IgD-negative memory B cell (primary cell): ENCODE measurements at regions not wholly inside any gene's neighbourhood (a gene's known extent, or its start where the extent isn't known, plus 50 kb on each side); places are given as distances from the start of the nearest gene placed in this dataset.

Source experiments
- H3K27ac Mint-ChIP-seq, 3 donors: one replicate each; pipeline ENCODE4 v1.8.0; 2020 to 2022; ENCODE audit warnings: mild to moderate bottlenecking in 3 of 3, mixed read lengths in 3 of 3, moderate library complexity in 1 of 3
- H3K27me3 Mint-ChIP-seq: one replicate; pipeline ENCODE4 v1.8.0; 2021; ENCODE audit warnings: mixed read lengths
- H3K36me3 Mint-ChIP-seq: one replicate; pipeline ENCODE4 v1.8.0; 2020; ENCODE audit warnings: mild to moderate bottlenecking, mixed read lengths
- H3K4me1 Mint-ChIP-seq, 3 donors: one replicate each; pipeline ENCODE4 v1.8.0; 2020 to 2022; ENCODE audit warnings: mixed read lengths in 3 of 3, mild to moderate bottlenecking in 1 of 3
- H3K4me3 Mint-ChIP-seq, 4 donors: one replicate each; pipeline ENCODE4 v1.8.0; 2020 to 2022; ENCODE audit warnings: mild to moderate bottlenecking in 4 of 4, mixed read lengths in 4 of 4, moderate library complexity in 3 of 4
- H3K9me3 Mint-ChIP-seq, 3 donors: one replicate each; pipeline ENCODE4 v1.8.0; 2020 to 2021; ENCODE audit warnings: mixed read lengths in 3 of 3, mild to moderate bottlenecking in 1 of 3

GRCh38 chr5:123811831-123812230, 299.9 kb downstream of the CSNK1G3 start:
- Mint-ChIP-seq H3K36me3 (no peaks in the 10 kb centered on the region), H3K9me3 (peaks cover 0 to 2% (median 0%) of the 10 kb centered on the region in 3 donors), H3K27ac (no peak overlapping the region), H3K27me3 (peaks cover 12% of the 10 kb centered on the region), H3K4me3 (no peak overlapping the region), H3K4me1 (peaks cover 0 to 12% (median 9%) of the 10 kb centered on the region in 3 donors)

DNA sequence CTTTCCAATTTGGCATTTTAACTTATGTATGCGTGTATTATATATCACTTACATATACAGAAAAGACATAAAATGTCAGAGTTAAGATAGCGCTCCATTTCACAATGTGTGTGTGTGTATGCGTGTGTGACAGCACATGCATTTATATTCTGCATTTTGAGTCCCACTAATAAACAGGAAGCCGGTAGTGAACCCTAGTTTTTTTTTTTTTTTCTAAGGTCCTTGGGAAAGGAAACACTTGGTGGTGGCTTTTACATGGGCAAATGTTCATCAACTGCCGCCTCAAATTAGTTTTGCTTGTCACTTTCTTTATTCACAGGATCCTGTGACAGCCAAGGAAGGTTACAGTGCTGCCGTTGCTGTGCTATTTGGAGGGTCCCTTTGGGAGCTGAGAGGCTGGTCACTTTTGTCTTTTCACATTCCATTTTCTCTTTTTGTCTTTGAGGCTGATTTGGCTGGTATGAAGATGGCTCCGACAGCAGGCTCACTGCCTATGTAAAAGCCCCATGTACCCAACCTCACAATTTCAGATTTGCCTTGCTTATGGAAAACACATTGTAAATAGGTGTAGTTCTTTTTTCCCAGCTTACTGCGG, 298.9 kb downstream of the CSNK1G3 start:
- peaks cover 9% of the 10 kb centered on the region for H3K27me3 Mint-ChIP-seq
- no peak overlapping the region for H3K4me3 Mint-ChIP-seq
- H3K9me3 Mint-ChIP-seq: no peaks in the 10 kb centered on the region
- H3K4me1 Mint-ChIP-seq: peaks cover 0 to 12% (median 9%) of the 10 kb centered on the region in 3 donors
- no peaks in the 10 kb centered on the region for H3K36me3 Mint-ChIP-seq
- no peak overlapping the region for H3K27ac Mint-ChIP-seq

DNA sequence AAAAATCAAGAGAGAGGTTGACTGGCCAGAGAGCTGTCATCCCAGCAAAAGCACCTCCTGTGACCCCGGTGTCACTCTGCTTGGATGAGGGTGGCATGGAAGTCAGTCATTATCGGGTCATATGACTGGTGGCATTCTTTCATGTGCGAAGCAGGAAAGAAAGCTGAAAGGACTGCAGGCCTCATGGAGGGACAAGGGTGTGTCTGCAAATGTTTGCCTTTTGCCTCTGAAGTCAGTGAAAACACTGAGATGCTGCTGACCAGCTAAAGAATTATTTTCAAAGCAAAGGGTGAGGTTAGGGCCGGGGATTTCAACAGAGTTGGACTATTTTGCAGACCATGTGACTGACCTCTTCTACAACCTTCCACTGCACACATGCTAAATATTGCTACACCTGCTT, 298.3 kb downstream of the CSNK1G3 start:
- Mint-ChIP-seq H3K36me3 (no peaks in the 10 kb centered on the region), H3K4me1 (peaks cover 0 to 12% (median 9%) of the 10 kb centered on the region in 3 donors), H3K27me3 (peaks cover 7% of the 10 kb centered on the region), H3K9me3 (no peaks in the 10 kb centered on the region), H3K27ac (no peak overlapping the region), H3K4me3 (no peak overlapping the region)

GRCh38 chr5:123809594-123810221, 297.7 kb downstream of the CSNK1G3 start:
- Mint-ChIP-seq H3K4me3 (no peak overlapping the region), H3K4me1 (peaks cover 0 to 8% (median 6%) of the 10 kb centered on the region in 3 donors), H3K27ac (no peak overlapping the region), H3K36me3 (no peaks in the 10 kb centered on the region), H3K9me3 (no peaks in the 10 kb centered on the region), H3K27me3 (peaks cover 7% of the 10 kb centered on the region)

GRCh38 chr5:123808461-123809380, 296.7 kb downstream of the CSNK1G3 start:
- H3K27me3 Mint-ChIP-seq: peaks cover 2% of the 10 kb centered on the region
- no peak overlapping the region for H3K4me3 Mint-ChIP-seq
- H3K27ac Mint-ChIP-seq: no peak overlapping the region
- H3K36me3 Mint-ChIP-seq: no peaks in the 10 kb centered on the region
- H3K4me1 Mint-ChIP-seq: peaks cover 0 to 2% (median 0%) of the 10 kb centered on the region in 3 donors
- H3K9me3 Mint-ChIP-seq: no peaks in the 10 kb centered on the region

DNA sequence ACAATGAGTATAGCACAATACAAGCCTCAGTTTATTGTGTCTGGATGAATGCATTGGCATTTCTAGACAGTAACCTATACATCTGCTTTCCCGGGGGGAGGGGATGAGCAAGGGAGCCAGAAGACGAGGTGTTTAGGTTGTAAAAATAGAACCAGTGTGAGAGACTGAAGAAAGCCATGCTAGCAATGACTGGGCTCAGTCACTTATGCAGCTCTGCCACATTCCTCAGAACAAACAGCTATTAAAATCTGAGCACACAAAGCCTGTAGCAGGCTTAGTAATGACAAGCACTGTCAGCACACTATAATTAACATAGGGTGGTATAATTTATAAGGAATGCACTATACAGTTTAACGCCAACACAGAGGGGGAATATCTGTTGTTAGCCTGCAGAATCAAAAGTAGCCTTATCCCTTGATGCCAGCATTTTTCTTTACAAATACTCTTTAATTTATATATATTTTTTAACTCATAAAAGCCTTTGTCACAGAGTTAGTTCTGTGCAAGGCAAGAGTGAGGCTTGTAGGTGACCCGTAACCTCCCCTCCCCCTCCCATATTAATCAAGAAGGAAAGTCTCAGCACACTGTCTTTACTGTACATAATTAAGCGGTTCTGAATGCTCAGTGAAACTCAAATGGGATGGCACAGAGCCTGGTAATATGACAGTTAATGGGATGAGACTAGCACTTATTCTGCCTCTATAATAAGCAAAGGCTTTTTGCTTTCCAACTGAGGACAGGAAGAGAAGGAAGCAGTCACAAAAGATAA, 295.4 kb downstream of the CSNK1G3 start:
- Mint-ChIP-seq H3K4me3 (no peak overlapping the region), H3K36me3 (no peaks in the 10 kb centered on the region), H3K27ac (no peak overlapping the region), H3K4me1 (no peaks in the 10 kb centered on the region), H3K27me3 (no peaks in the 10 kb centered on the region), H3K9me3 (no peaks in the 10 kb centered on the region)

- H3K4me1 Mint-ChIP-seq: no peaks in the 10 kb centered on the region
Observed at GRCh38 chr5:123806644-123807043, 294.7 kb downstream of the CSNK1G3 start.

DNA sequence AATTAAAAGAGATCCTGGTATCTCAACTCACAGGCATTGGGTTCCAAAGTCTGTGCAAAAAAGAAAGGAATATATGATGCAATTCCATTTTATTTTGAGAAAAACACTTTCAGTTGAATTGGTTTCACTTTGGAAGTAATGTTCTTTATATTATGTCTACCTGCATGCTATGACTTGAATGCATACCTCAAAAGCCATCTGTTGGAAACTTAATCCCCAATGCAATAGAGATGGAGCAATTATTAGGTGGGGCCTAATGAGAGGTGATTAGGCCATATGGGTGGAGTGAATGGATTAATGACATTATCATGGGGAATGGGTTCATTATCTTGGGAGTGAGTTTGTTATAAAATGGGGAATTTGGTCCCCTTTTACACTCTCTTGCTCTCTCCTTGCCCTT, 293.3 kb downstream of the CSNK1G3 start:
- Mint-ChIP-seq H3K4me1 (no peaks in the 10 kb centered on the region), H3K27ac (no peak overlapping the region), H3K9me3 (no peaks in the 10 kb centered on the region), H3K4me3 (no peak overlapping the region), H3K36me3 (no peaks in the 10 kb centered on the region), H3K27me3 (no peaks in the 10 kb centered on the region)

More at GRCh38 chr5:123806644-123807043, 294.7 kb downstream of the CSNK1G3 start:
- H3K27ac Mint-ChIP-seq: no peak overlapping the region
- no peaks in the 10 kb centered on the region for H3K36me3 Mint-ChIP-seq
- no peaks in the 10 kb centered on the region for H3K27me3 Mint-ChIP-seq
- H3K9me3 Mint-ChIP-seq: no peaks in the 10 kb centered on the region
- no peak overlapping the region for H3K4me3 Mint-ChIP-seq

DNA sequence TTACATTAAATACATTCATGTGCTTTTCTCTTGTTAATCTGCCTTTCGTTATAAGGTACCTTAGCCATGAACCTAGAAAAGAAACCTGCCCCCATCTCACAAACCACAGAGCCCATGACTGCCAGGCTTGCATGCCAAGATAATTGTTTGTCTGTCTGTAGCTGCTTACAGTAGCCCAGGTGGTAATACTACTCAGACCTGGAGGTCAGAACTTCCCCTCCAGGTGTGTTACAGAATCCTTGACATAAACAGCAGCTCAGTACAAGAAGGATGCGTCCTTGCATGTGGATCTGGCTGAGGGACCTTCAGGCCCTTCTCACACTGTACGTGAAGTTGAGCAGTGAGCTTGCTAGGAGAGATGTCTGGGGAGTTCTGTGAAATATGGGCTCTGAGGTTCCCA, 291.4 kb downstream of the CSNK1G3 start:
- no peak overlapping the region for H3K4me3 Mint-ChIP-seq
- H3K27me3 Mint-ChIP-seq: no peaks in the 10 kb centered on the region
- H3K36me3 Mint-ChIP-seq: no peaks in the 10 kb centered on the region
- H3K4me1 Mint-ChIP-seq: no peaks in the 10 kb centered on the region
- H3K9me3 Mint-ChIP-seq: no peaks in the 10 kb centered on the region
- no peak overlapping the region for H3K27ac Mint-ChIP-seq

DNA sequence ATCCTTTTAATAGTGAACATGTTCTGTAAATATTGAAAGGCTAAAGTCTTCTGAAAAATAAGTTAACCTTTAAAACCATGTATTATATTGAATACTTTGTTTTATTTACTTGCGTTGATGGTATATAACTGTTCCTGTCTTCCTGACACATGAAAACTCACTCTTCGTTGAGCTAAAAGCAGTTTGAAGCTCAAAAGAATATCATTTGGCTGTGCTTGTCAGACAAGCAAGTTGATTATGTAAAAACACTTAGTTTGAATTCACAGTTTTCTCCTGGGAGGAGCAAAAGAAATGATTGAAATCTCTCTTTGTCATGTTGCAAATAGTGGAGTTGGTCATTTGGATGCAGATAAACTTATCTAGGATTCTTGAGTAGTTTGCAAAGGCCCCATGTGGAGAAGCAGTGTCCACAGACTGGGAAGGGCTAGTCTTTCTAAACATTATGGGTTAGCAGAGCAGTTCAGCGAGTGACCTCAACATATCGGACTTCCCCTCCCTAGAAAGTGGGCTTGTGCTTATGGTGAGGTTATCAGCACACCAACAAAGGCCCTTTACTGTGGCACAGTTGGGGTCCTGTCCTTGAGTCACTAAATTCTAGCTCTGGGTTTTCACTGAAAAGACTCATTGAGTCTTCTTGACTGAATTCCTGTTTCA, 290.4 kb downstream of the CSNK1G3 start:
- Mint-ChIP-seq H3K4me3 (no peak overlapping the region), H3K27ac (no peak overlapping the region), H3K4me1 (no peaks in the 10 kb centered on the region), H3K27me3 (no peaks in the 10 kb centered on the region), H3K36me3 (no peaks in the 10 kb centered on the region), H3K9me3 (no peaks in the 10 kb centered on the region)

GRCh38 chr5:123800640-123801039, 288.7 kb downstream of the CSNK1G3 start:
- peaks cover 3% of the 10 kb centered on the region for H3K27me3 Mint-ChIP-seq
- no peaks in the 10 kb centered on the region for H3K9me3 Mint-ChIP-seq
- no peak overlapping the region for H3K27ac Mint-ChIP-seq
- no peak overlapping the region for H3K4me3 Mint-ChIP-seq
- no peaks in the 10 kb centered on the region for H3K4me1 Mint-ChIP-seq
- peaks cover 2% of the 10 kb centered on the region for H3K36me3 Mint-ChIP-seq

DNA sequence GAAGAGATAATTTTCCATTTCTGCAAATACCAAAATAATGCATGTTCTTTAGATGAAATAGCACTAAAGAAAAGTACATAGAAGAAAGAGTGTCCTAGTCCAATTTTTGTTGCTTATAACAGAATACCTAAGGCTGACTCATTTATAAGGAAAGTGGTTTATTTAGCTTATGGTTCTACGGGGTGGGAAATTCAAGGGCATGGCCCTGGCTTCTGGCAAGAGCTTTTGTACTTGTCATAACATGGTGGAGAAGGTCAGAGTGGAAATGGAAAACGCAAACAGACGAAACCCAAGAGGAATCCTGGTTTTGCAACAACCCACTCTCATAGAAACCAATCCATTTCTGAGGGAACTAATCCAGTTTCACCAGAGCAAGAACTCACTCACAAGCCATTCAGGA, 283.7 kb downstream of the CSNK1G3 start:
- no peak overlapping the region for H3K27ac Mint-ChIP-seq
- peaks cover 2% of the 10 kb centered on the region for H3K36me3 Mint-ChIP-seq
- H3K4me3 Mint-ChIP-seq: no peak overlapping the region
- no peaks in the 10 kb centered on the region for H3K4me1 Mint-ChIP-seq
- H3K27me3 Mint-ChIP-seq: peaks cover 5% of the 10 kb centered on the region
- no peaks in the 10 kb centered on the region for H3K9me3 Mint-ChIP-seq

GRCh38 chr5:123790226-123790625, 278.2 kb downstream of the CSNK1G3 start:
- H3K36me3 Mint-ChIP-seq: no peaks in the 10 kb centered on the region
- H3K4me1 Mint-ChIP-seq: no peaks in the 10 kb centered on the region
- H3K27ac Mint-ChIP-seq: no peak overlapping the region
- H3K4me3 Mint-ChIP-seq: no peak overlapping the region
- H3K9me3 Mint-ChIP-seq: peaks cover 0 to 14% (median 5%) of the 10 kb centered on the region in 3 donors
- peaks cover 2% of the 10 kb centered on the region for H3K27me3 Mint-ChIP-seq

DNA sequence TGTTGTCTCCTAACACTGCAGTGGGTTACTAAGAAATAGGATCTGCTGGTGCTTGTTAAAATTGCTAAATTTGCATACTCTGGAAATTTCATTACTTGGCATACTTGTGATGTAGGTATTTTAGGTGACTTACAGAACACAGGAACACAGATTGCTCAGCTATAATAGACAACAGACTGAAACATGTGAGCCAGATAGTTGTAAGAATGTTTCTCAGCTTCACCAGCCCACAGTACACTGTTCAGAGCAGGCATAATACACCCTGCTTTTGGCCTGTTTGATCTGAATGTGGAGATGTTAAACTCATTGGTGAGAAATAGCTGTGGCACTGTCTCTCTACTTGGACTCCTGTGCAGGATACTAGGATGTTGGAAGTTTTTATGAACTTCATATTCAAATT, 275.7 kb downstream of the CSNK1G3 start:
- H3K27me3 Mint-ChIP-seq: no peaks in the 10 kb centered on the region
- H3K9me3 Mint-ChIP-seq: peaks cover 0 to 14% (median 5%) of the 10 kb centered on the region in 3 donors
- no peaks in the 10 kb centered on the region for H3K4me1 Mint-ChIP-seq
- H3K27ac Mint-ChIP-seq: no peak overlapping the region
- no peak overlapping the region for H3K4me3 Mint-ChIP-seq
- no peaks in the 10 kb centered on the region for H3K36me3 Mint-ChIP-seq
